Right lung (tissue), 2 donors: ENCODE measurements at regions not wholly inside any gene's neighbourhood (a gene's known extent, or its start where the extent isn't known, plus 50 kb on each side); places are given as distances from the start of the nearest gene placed in this dataset.

ENCODE experiments used
- DNase-seq, 2 donors: peaks; one replicate each; pipeline ENCODE4 v3.0.0-alpha.2; 2013

- no peak for DNase-seq
These were observed 455.4 kb downstream of the CMPK2 start for GRCh38 chr2:6410313-6410712.

GRCh38 chr2:6412533-6413091, 453.1 kb downstream of the CMPK2 start:
- no peak for DNase-seq

GRCh38 chr2:6417050-6417449, 448.7 kb downstream of the CMPK2 start:
- no peak for DNase-seq

- no peak for DNase-seq
These were observed 447.4 kb downstream of the CMPK2 start for GRCh38 chr2:6418291-6418690.

- DNase-seq = no peak
These were observed 444.5 kb downstream of the CMPK2 start for GRCh38 chr2:6421138-6421730.

- DNase-seq = no peak
These were observed 443.8 kb downstream of the CMPK2 start for GRCh38 chr2:6421888-6422287.

- DNase-seq = no peak
These were observed 442.6 kb downstream of the CMPK2 start for GRCh38 chr2:6423157-6423556.

GRCh38 chr2:6423944-6424343, 441.8 kb downstream of the CMPK2 start:
- DNase-seq = no peak

- no peak for DNase-seq
These were observed 440.7 kb downstream of the CMPK2 start for GRCh38 chr2:6425032-6425431.

- no peak for DNase-seq
These were observed 436.3 kb downstream of the CMPK2 start for GRCh38 chr2:6429210-6429986.

GRCh38 chr2:6434438-6434837, 431.3 kb downstream of the CMPK2 start:
- DNase-seq = no peak

GRCh38 chr2:6441800-6442199, 423.9 kb downstream of the CMPK2 start:
- no peak for DNase-seq

GRCh38 chr2:6442252-6442985, 423.3 kb downstream of the CMPK2 start:
- no peak for DNase-seq

- no peak for DNase-seq
These were observed 422.5 kb downstream of the CMPK2 start for GRCh38 chr2:6443061-6443823.

- DNase-seq = no peak
These were observed 421.2 kb downstream of the CMPK2 start for GRCh38 chr2:6444514-6444913.

- DNase-seq = no peak
These were observed 420.6 kb downstream of the CMPK2 start for GRCh38 chr2:6445156-6445555.

GRCh38 chr2:6446938-6447608, 418.6 kb downstream of the CMPK2 start:
- DNase-seq = no peak

GRCh38 chr2:6448893-6449292, 416.8 kb downstream of the CMPK2 start:
- no peak for DNase-seq

- no peak for DNase-seq
These were observed 416.4 kb downstream of the CMPK2 start for GRCh38 chr2:6449343-6449742.

GRCh38 chr2:6452702-6453481, 412.8 kb downstream of the CMPK2 start:
- no peak for DNase-seq
